HEK293 (cell line): ENCODE measurements at regions not wholly inside any gene's neighbourhood (a gene's known extent, or its start where the extent isn't known, plus 50 kb on each side); places are given as distances from the start of the nearest gene placed in this dataset.

Source experiments
- CTCF ChIA-PET: fragments of 350-600 bp; formaldehyde crosslinking; extraction: SDS; loops from one replicate; lab custom pipeline; 2021; ENCODE audit warnings: antibody characterized with exemption; lab: Yijun Ruan, JAX
- POLR2A ChIA-PET: fragments of 300-600 bp; formaldehyde crosslinking; extraction: SDS; loops from one replicate; lab custom pipeline; 2020; ENCODE audit warnings: antibody characterized with exemption, inconsistent platforms; lab: Yijun Ruan, JAX
- H3K27ac ChIP-seq: fragments of 200-500 bp; sonication (Bioruptor generic); 2 replicates; pipeline ENCODE4 v1.5.1; 2014; ENCODE audit warnings: low read depth, low read length, control low read depth, inconsistent platforms; ENCODE audit errors: extremely low read depth
- H3K36me3 ChIP-seq, 2 experiments: fragments of 200-500 bp in 1 of 2; sonication (Bioruptor generic) in 1 of 2; 1 replicate in 1 of 2; 2 replicates in 1 of 2; pipeline ENCODE4 v1.5.1; 2014 to 2017; ENCODE audit warnings: inconsistent platforms in 2 of 2, low read length in 2 of 2; ENCODE audit not compliant: control insufficient read depth in 2 of 2, insufficient read depth in 1 of 2
- H3K4me1 ChIP-seq: fragments of 200-500 bp; sonication (Bioruptor generic); 2 replicates; pipeline ENCODE4 v1.5.1; 2014; ENCODE audit warnings: mild to moderate bottlenecking, low read length, inconsistent platforms; ENCODE audit not compliant: control insufficient read depth, insufficient read depth
- H3K4me3 ChIP-seq: 2 replicates; pipeline ENCODE4 v1.5.1; 2011; ENCODE audit warnings: low read depth, mild to moderate bottlenecking, control low read depth, low read length, moderate library complexity
- H3K9me3 ChIP-seq: fragments of 200-500 bp; sonication (Bioruptor generic); 2 replicates; pipeline ENCODE4 v1.5.1; 2014; ENCODE audit warnings: low read depth, low read length, inconsistent platforms; ENCODE audit not compliant: control insufficient read depth, insufficient read depth
- BCL11A ChIP-seq: fragments of 450-650 bp; formaldehyde crosslinking; IDR thresholded peaks from 2 replicates; pipeline ENCODE4 v1.5.1; 2016; ENCODE audit warnings: low read depth, missing biosample characterization, missing genetic modification characterization
- BCL11B ChIP-seq: fragments of 450-650 bp; formaldehyde crosslinking; IDR thresholded peaks from 2 replicates; pipeline ENCODE4 v1.5.1; 2016; ENCODE audit warnings: low read depth, missing biosample characterization, missing genetic modification characterization
- GLIS1 ChIP-seq: fragments of 450-650 bp; formaldehyde crosslinking; IDR thresholded peaks from 2 replicates; pipeline ENCODE4 v1.5.1; 2016; ENCODE audit warnings: missing biosample characterization, missing genetic modification characterization
- KLF7 ChIP-seq: fragments of 450-650 bp; formaldehyde crosslinking; IDR thresholded peaks from 2 replicates; pipeline ENCODE4 v1.5.1; 2016; ENCODE audit warnings: missing biosample characterization, missing genetic modification characterization, borderline replicate concordance
- KLF9 ChIP-seq: fragments of 450-650 bp; formaldehyde crosslinking; IDR thresholded peaks from 2 replicates; pipeline ENCODE4 v1.5.1; 2016; ENCODE audit warnings: missing biosample characterization, missing genetic modification characterization, low read depth
- TCF7L2 ChIP-seq: IDR thresholded peaks from 2 replicates; pipeline ENCODE4 v1.6.1; 2011; ENCODE audit warnings: low read depth, mild to moderate bottlenecking, inconsistent platforms, low read length, moderate library complexity, borderline replicate concordance
- ZBTB44 ChIP-seq: fragments of 450-650 bp; IDR thresholded peaks from 2 replicates; pipeline ENCODE4 v1.5.1; 2018; ENCODE audit warnings: missing biosample characterization, mild to moderate bottlenecking, missing genetic modification characterization
- ZBTB8A ChIP-seq: fragments of 450-650 bp; formaldehyde crosslinking; IDR thresholded peaks from 2 replicates; pipeline ENCODE4 v1.5.1; 2016; ENCODE audit warnings: missing biosample characterization, missing genetic modification characterization
- ZNF10 ChIP-seq: fragments of 450-650 bp; formaldehyde crosslinking; IDR thresholded peaks from 2 replicates; pipeline ENCODE4 v1.5.1; 2017; ENCODE audit warnings: missing biosample characterization, missing genetic modification characterization
- ZNF114 ChIP-seq: fragments of 450-650 bp; formaldehyde crosslinking; IDR thresholded peaks from 2 replicates; pipeline ENCODE4 v1.5.0; 2017; ENCODE audit warnings: missing biosample characterization, missing genetic modification characterization
- ZNF132 ChIP-seq: fragments of 450-650 bp; formaldehyde crosslinking; IDR thresholded peaks from 2 replicates; pipeline ENCODE4 v1.5.1; 2017; ENCODE audit warnings: missing biosample characterization, missing genetic modification characterization, borderline replicate concordance
- ZNF239 ChIP-seq: fragments of 450-650 bp; formaldehyde crosslinking; IDR thresholded peaks from 2 replicates; pipeline ENCODE4 v1.5.1; 2016; ENCODE audit warnings: missing biosample characterization, missing genetic modification characterization
- ZNF341 ChIP-seq: fragments of 450-650 bp; formaldehyde crosslinking; IDR thresholded peaks from 2 replicates; pipeline ENCODE4; 2016; ENCODE audit warnings: low read depth, missing biosample characterization, missing genetic modification characterization
- ZNF37A ChIP-seq: fragments of 450-650 bp; IDR thresholded peaks from 2 replicates; pipeline ENCODE4 v1.5.1; 2018; ENCODE audit warnings: missing biosample characterization, missing genetic modification characterization
- ZNF398 ChIP-seq: fragments of 450-650 bp; formaldehyde crosslinking; IDR thresholded peaks from 2 replicates; pipeline ENCODE4 v1.5.1; 2017; ENCODE audit warnings: missing biosample characterization, missing genetic modification characterization
- ZNF501 ChIP-seq: fragments of 450-650 bp; formaldehyde crosslinking; IDR thresholded peaks from 2 replicates; pipeline ENCODE4 v1.5.1; 2016; ENCODE audit warnings: missing biosample characterization, missing genetic modification characterization
- ZNF76 ChIP-seq: fragments of 450-650 bp; formaldehyde crosslinking; IDR thresholded peaks from 2 replicates; pipeline ENCODE4; 2016; ENCODE audit warnings: low read depth, missing biosample characterization, missing genetic modification characterization, borderline replicate concordance
- ZSCAN18 ChIP-seq: fragments of 450-650 bp; formaldehyde crosslinking; IDR thresholded peaks from 2 replicates; pipeline ENCODE4 v1.5.1; 2016; ENCODE audit warnings: missing biosample characterization, missing genetic modification characterization
- TF ChIP-seq, protein P1 (sequence below): IDR thresholded peaks from 2 replicates; pipeline ENCODE4 v1.6.1; 2011; ENCODE audit warnings: mild to moderate bottlenecking, low read depth, low read length, borderline replicate concordance
- TF ChIP-seq, protein P2 (sequence below): fragments of 450-650 bp; formaldehyde crosslinking; IDR thresholded peaks from 2 replicates; pipeline ENCODE4 v1.5.1; 2017; ENCODE audit warnings: missing biosample characterization, missing genetic modification characterization
- TF ChIP-seq, protein P3 (sequence below): fragments of 450-650 bp; formaldehyde crosslinking; IDR thresholded peaks from 2 replicates; pipeline ENCODE4 v1.5.1; 2016; ENCODE audit warnings: missing biosample characterization, missing genetic modification characterization

DNA sequence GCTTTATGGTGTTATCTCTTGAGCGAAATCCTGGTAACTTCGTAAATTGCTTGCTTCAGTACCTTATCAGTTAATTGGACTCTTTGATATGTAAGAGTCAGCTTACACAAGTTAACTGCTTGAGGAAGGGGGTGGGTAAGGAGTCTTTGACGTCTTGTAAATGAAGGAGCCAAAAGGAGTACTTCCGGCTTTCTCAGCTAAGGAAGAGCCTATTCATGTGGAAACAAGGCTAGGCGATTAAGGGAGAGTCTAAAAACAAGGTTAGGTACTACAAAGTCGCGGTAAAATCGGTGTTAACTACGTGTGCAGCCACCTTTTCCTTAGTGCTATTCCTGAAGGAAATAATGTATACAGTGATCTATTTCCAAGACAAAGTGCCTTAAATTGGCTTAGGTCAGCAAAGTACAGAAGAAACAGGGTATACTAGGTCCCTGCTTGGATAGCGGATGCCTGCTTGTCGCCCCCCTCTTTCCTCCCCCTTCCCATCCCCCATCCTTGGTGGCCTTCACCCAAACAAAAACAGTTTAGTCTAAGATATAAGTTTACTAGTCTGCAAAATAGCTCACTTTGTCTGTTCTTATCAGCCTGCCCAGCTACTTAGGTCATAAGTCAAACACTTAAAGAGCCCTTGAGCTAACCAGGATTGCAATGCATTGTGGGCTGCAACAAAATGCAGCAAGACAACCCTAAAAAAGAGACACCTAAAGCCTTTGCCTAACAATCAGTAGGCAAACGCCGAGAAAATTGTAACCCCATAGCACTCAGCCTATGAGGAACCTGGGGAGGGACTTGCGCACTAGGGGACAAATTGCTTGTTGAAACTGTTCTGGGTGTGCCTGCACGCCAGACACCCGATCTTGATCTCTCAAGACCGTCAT is 147.3 kb downstream of the TRIM27 start:
- ChIA-PET CTCF (interaction anchor here (0.6 to 1.9 kb wide), 5 partner anchors 9 to 218 kb away, joined by 3 to 7 read pairs (median 3); no protein-coding TSS in a partner anchor), POLR2A (interaction anchor here (0.5 to 2.2 kb wide), 4 partner anchors 11 to 209 kb away, joined by 3 to 5 read pairs (median 4); no protein-coding TSS in a partner anchor)
- peaks cover 19% of the 10 kb centered on the region for H3K4me1 ChIP-seq
- no peak overlapping the region for H3K4me3 ChIP-seq
- no peaks in the 10 kb centered on the region for H3K9me3 ChIP-seq
- H3K36me3 ChIP-seq: no peaks in the 10 kb centered on the region
- peak overlapping the region; percentile 81 for H3K27ac ChIP-seq
- TF ChIP-seq ZNF114: no peak
- TF ChIP-seq ZNF501 (tag by site-specific recombination): 0 out of 2 replicates have a peak, but pooled peaks have one; percentile 33
- no peak for TF ChIP-seq ZNF239 (tag by site-specific recombination)
- TF ChIP-seq ZSCAN18 (tag by site-specific recombination): no peak
- peak; percentile 66 for TF ChIP-seq BCL11A (tag by site-specific recombination)
- TF ChIP-seq ZNF398 (tag by site-specific recombination): no peak
- TF ChIP-seq KLF9 (tag by site-specific recombination): peak; percentile 25; the same call in 1 of the 2 replicates
- TF ChIP-seq ZBTB8A (tag by site-specific recombination): peak; percentile 67
- TF ChIP-seq ZNF76 (tag by site-specific recombination): peak; percentile 80
- TF ChIP-seq, protein P1, sequence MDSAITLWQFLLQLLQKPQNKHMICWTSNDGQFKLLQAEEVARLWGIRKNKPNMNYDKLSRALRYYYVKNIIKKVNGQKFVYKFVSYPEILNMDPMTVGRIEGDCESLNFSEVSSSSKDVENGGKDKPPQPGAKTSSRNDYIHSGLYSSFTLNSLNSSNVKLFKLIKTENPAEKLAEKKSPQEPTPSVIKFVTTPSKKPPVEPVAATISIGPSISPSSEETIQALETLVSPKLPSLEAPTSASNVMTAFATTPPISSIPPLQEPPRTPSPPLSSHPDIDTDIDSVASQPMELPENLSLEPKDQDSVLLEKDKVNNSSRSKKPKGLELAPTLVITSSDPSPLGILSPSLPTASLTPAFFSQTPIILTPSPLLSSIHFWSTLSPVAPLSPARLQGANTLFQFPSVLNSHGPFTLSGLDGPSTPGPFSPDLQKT: peak; percentile 79; the same call in 1 of the 2 replicates
- 0 out of 2 replicates have a peak, but pooled peaks have one; percentile 8 for TF ChIP-seq ZNF10
- no peak for TF ChIP-seq ZNF37A (tag by site-specific recombination)
- TF ChIP-seq ZBTB44 (tag by site-specific recombination): peak; percentile 97
- TF ChIP-seq GLIS1 (tag by site-specific recombination): peak; percentile 50; the same call in 1 of the 2 replicates
- TF ChIP-seq BCL11B: peak; percentile 67; the same call in 1 of the 2 replicates
- peak; percentile 17; the same call in 1 of the 2 replicates for TF ChIP-seq KLF7 (tag by site-specific recombination)
- TF ChIP-seq, protein P2, sequence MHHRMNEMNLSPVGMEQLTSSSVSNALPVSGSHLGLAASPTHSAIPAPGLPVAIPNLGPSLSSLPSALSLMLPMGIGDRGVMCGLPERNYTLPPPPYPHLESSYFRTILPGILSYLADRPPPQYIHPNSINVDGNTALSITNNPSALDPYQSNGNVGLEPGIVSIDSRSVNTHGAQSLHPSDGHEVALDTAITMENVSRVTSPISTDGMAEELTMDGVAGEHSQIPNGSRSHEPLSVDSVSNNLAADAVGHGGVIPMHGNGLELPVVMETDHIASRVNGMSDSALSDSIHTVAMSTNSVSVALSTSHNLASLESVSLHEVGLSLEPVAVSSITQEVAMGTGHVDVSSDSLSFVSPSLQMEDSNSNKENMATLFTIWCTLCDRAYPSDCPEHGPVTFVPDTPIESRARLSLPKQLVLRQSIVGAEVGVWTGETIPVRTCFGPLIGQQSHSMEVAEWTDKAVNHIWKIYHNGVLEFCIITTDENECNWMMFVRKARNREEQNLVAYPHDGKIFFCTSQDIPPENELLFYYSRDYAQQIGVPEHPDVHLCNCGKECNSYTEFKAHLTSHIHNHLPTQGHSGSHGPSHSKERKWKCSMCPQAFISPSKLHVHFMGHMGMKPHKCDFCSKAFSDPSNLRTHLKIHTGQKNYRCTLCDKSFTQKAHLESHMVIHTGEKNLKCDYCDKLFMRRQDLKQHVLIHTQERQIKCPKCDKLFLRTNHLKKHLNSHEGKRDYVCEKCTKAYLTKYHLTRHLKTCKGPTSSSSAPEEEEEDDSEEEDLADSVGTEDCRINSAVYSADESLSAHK: peak; percentile 79
- 0 out of 2 replicates have a peak, but pooled peaks have one; percentile 19 for TF ChIP-seq ZNF341 (tag by site-specific recombination)
- peak; percentile 93; the same call in 1 of the 2 replicates for TF ChIP-seq TCF7L2
- TF ChIP-seq ZNF132 (tag by site-specific recombination): no peak
- TF ChIP-seq, protein P3, sequence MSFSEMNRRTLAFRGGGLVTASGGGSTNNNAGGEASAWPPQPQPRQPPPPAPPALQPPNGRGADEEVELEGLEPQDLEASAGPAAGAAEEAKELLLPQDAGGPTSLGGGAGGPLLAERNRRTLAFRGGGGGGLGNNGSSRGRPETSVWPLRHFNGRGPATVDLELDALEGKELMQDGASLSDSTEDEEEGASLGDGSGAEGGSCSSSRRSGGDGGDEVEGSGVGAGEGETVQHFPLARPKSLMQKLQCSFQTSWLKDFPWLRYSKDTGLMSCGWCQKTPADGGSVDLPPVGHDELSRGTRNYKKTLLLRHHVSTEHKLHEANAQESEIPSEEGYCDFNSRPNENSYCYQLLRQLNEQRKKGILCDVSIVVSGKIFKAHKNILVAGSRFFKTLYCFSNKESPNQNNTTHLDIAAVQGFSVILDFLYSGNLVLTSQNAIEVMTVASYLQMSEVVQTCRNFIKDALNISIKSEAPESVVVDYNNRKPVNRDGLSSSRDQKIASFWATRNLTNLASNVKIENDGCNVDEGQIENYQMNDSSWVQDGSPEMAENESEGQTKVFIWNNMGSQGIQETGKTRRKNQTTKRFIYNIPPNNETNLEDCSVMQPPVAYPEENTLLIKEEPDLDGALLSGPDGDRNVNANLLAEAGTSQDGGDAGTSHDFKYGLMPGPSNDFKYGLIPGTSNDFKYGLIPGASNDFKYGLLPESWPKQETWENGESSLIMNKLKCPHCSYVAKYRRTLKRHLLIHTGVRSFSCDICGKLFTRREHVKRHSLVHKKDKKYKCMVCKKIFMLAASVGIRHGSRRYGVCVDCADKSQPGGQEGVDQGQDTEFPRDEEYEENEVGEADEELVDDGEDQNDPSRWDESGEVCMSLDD (tag by site-specific recombination): no peak
